ENCODE measurements at regions not wholly inside any gene's neighbourhood (a gene's known extent, or its start where the extent isn't known, plus 50 kb on each side); places are given as distances from the start of the nearest gene placed in this dataset.

DNA sequence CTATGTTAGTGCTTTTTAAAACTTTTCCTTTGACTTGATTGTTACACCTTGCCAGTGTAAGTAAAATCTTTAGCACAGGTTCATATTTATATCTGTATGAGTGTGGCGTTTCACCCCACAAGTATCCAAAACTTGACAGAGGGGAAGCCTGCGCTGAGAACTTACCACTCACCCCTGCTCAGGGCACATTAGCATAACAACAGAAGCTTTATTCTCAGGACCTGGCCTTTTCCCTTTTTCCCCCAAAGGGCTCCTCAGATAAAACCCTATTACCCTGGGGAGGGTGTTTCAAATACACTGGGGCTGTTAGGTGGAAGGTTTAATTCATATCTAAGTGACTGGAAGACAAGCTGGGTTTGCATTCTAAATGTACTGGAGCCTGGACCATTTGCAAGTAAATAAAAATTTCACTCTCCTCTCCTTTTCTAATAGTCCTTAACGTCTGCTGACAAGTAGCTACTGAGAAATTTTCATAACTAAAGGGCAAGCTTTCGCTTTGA is 276.6 kb downstream of the RNF152 start:
- DNase-seq, result no peak

DNA sequence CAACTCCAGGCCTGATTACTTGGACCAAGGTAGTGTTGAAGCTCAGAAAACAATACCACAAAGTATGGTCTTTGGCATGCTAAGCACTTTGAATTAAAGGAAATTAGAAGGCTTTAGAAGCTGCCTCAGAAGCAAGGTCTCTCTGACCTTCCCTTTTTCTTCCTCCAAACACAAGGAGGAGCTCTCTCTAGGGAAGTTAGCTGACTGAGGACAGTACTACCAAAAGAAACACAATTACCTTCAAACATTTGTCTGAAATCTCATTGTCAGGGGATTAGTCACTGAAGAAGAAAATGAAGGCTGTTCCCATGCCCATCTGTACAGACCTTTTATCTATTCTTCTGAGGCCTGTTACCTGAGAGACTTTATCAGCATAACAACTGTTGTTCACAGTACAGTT is 279.3 kb downstream of the CDH20 start:
- DNase-seq, result no peak

DNA sequence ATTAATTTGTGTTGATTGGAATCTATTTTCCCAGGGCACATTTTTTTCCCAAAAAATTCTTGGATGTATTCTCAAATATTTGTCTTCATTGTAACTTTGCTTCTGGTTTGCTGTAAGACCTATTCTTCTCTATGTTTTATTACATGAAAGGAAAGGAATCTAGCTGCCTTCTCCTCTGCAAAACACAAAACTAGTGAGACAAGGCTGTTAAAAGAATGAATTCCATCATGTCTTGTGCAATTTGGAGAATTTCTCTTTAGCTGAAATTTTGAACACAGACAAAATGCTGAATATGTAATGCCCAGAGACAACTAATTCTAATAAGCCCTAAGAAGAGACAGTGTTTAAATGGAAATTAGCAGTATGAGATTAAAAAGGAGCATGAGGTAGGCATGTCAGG is 275.9 kb downstream of the CDH20 start:
- no peak for DNase-seq

DNA sequence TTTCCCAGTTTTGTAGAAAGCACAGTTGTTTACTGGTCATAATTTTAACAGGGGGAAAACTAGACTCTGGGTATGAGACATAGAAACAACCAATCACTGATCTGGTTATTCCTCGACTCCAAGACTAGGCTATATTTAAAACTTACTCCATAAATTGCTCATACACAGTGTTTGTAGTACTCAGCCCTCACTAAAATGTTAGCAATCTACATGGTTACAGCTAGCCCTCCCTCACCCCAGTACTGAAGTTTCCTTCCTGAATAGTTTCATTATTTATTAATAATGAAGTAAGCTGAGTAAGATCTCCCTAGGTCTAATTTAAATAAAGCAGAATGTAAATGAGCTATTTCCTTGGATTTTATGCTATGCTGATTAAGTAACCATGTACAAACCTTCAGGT is 275.1 kb downstream of the CDH20 start:
- DNase-seq, result no peak

DNA sequence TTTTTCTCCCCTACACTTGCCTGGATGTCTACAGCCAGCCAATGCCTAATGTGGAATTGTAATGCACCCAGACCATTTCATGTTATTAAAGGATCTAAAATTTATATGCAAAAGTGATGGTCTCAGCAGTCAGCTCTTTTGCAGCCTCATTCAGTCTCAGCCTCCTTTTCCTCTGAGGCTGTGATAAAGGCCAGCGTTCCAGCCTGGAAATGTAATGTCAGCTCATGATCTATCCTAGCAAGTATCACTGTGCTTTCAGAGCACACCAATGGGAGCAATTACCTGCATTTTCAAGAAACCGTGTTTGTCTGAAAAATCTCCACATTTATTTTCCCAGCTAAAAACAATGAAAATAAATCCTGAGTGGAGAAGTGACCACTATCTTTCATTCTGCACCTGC is 274.6 kb downstream of the CDH20 start:
- no peak for DNase-seq

DNA sequence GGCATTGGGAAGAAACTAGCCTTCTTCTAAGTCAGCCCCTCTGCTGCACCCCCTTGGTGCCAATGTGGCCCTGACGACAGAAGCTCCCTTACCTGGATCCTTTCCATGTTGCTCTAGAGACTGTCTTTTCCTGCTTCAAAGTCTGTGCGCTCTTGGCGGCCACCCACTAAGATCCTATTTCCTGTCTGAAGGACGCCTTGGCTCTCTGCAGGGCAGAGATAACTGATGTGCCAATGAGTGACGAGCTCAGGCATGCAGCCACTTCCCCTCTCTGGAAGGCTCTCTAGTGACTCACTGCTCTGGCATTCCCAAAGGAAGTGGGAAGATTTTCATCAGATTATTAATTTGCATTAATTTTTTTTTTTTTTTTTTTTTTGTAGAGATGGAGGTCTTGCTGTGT is 273.5 kb downstream of the CDH20 start:
- no peak for DNase-seq

DNA sequence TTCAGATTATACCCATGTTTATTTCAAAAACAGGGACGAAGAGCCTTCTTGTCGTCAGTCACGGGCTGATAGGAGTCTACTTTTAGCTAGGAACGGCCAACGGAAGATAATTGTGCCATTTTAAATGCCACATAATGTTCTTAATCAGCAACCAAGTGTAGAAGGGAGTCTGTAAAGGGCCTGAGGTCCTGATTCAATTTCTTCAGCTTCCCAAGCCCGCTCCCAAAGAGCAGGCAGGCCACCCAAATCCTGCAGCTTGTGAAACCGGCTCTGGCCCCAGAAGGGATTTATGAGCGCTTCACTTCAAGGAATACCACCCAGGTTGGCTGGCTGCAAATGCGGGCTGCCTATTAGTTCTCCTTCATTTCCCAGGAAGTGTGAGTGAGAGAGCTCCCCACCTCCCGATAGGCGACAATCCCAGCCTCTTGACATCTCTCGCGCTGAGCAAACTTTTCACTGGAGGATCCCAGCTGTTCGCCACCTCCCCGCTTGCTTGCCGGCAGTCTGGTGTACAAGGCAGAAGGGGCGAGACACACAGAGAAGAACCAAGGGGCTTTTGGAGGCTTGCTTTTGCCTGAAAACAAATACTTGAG is 272.9 kb downstream of the CDH20 start:
- DNase-seq, result no peak

DNA sequence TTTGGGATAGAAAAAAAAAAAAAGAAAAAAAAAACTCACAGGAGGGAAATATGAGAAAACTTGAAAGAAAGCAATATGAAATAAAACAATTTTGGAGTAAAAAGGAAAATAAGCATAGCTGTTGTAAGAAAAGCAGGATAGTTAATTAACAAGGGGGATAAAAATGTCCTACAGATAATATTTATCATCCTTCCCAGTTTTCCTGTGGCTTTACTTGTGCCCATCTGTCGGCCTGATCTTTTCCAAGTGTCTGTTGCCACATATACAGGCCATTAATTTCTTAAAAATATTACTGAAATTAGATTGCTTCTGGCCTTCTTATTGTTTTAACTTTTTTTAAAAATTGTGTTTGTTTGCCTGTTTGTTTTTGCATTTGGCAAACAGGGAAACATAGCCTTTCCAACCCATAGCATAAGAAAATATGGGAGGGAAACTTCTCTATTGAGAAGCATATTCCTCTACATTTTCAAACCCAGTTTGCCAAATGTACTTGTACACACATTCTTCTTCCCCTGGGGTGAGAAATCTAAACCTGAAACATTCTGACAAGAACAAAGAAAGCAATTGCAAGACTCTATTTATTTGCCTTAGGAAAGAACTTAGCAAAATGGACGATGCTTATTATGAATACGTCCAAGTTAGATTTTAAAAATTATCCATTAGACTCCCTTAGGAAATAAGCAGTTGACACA is 272.3 kb downstream of the CDH20 start:
- no peak for DNase-seq
